Fibroblast of lung (primary cell): ENCODE measurements at regions not wholly inside any gene's neighbourhood (a gene's known extent, or its start where the extent isn't known, plus 50 kb on each side); places are given as distances from the start of the nearest gene placed in this dataset.

Source experiments
- DNase-seq, 2 donors: peaks; one replicate each; pipeline versions ENCODE4 v3.0.0 to v3.0.0-alpha.2; 2010; ENCODE audit warnings: low read depth in 2 of 2
- H2AFZ ChIP-seq: 2 replicates; pipeline ENCODE4 v1.5.1; 2012; ENCODE audit warnings: low read length, control low read depth, inconsistent platforms
- H3K27ac ChIP-seq: 2 replicates; pipeline ENCODE4 v1.5.1; 2011; ENCODE audit warnings: low read length, control low read depth; ENCODE audit not compliant: insufficient read depth
- H3K27me3 ChIP-seq: 2 replicates; pipeline ENCODE4 v1.5.1; 2011; ENCODE audit warnings: mild to moderate bottlenecking, low read length; ENCODE audit not compliant: control insufficient read depth, insufficient read depth
- H3K36me3 ChIP-seq: 2 replicates; pipeline ENCODE4 v1.5.1; 2011; ENCODE audit warnings: low read length; ENCODE audit not compliant: control insufficient read depth, insufficient read depth
- H3K4me1 ChIP-seq: 2 replicates; pipeline ENCODE4 v1.5.1; 2011; ENCODE audit warnings: low read length; ENCODE audit not compliant: control insufficient read depth, insufficient read depth; ENCODE audit errors: extremely low read depth
- H3K4me2 ChIP-seq: 2 replicates; pipeline ENCODE4 v1.5.1; 2011; ENCODE audit warnings: low read length, control low read depth; ENCODE audit not compliant: insufficient read depth; ENCODE audit errors: extremely low read depth
- H3K4me3 ChIP-seq, 4 experiments: fragments of 200-600 bp in 1 of 4; sonication (generic) in 1 of 4; replicated peaks in 1 of 4; 2 replicates each; pipeline ENCODE4 v1.5.1; 2011 to 2016; ENCODE audit warnings: low read length in 4 of 4, low read depth in 3 of 4, mild to moderate bottlenecking in 3 of 4, control low read depth in 2 of 4, inconsistent platforms in 1 of 4, mixed read lengths in 1 of 4; ENCODE audit not compliant: insufficient read depth in 1 of 4; ENCODE audit errors: control extremely low read depth in 1 of 4
- H3K79me2 ChIP-seq: 2 replicates; pipeline ENCODE4 v1.5.1; 2012; ENCODE audit warnings: mild to moderate bottlenecking, low read length, inconsistent platforms; ENCODE audit not compliant: control insufficient read depth, insufficient read depth
- H3K9ac ChIP-seq: 2 replicates; pipeline ENCODE4 v1.5.1; 2011; ENCODE audit warnings: mild to moderate bottlenecking, low read length, control low read depth; ENCODE audit not compliant: insufficient read depth
- H3K9me3 ChIP-seq: 2 replicates; pipeline ENCODE4 v1.5.1; 2012; ENCODE audit warnings: low read depth, low read length; ENCODE audit not compliant: control insufficient read depth, insufficient read depth
- H4K20me1 ChIP-seq: 2 replicates; pipeline ENCODE4 v1.5.1; 2011; ENCODE audit warnings: low read length; ENCODE audit not compliant: control insufficient read depth, insufficient read depth; ENCODE audit errors: extremely low read depth
- CTCF ChIP-seq, 2 donors: IDR thresholded peaks in 1 of 2; conservative IDR thresholded peaks in 1 of 2; 1 replicate in 1 of 2; 2 replicates in 1 of 2; pipeline ENCODE4 v1.5.1; 2011 to 2012; ENCODE audit warnings: low read length in 2 of 2, control low read depth in 1 of 2, inconsistent platforms in 1 of 2, low read depth in 1 of 2, mild to moderate bottlenecking in 1 of 2
- EZH2 ChIP-seq: IDR thresholded peaks from 2 replicates; pipeline ENCODE4 v1.5.1; 2012; ENCODE audit warnings: low read length, control low read depth, mild to moderate bottlenecking; ENCODE audit errors: missing control alignments

GRCh38 chr4:166377578-166377977, 504.5 kb downstream of the TLL1 start:
- Histone ChIP-seq H3K4me2 (no peak overlapping the region), H3K27ac (no peak overlapping the region), H3K4me1 (no peaks in the 10 kb centered on the region), H3K36me3 (no peaks in the 10 kb centered on the region), H2AFZ (no peak overlapping the region), H3K4me3 (no peak overlapping the region), H3K79me2 (no peaks in the 10 kb centered on the region), H3K9ac (no peak overlapping the region), H3K27me3 (no peaks in the 10 kb centered on the region), H3K9me3 (no peaks in the 10 kb centered on the region), H4K20me1 (no peaks in the 10 kb centered on the region)
- DNase-seq, result no peak
- TF ChIP-seq CTCF (conservative IDR thresholded peaks at IDR 0.05 in 1 of 2, IDR thresholded peaks at IDR 0.05 in 1 of 2; ENCODE audit: low read depth in 1 of 2, low read length in 2 of 2) (no peak), EZH2 (no peak)

GRCh38 chr4:166386491-166387360, 513.7 kb downstream of the TLL1 start:
- no peak overlapping the region for H3K27ac ChIP-seq
- no peaks in the 10 kb centered on the region for H3K79me2 ChIP-seq
- no peaks in the 10 kb centered on the region for H3K4me1 ChIP-seq
- no peak overlapping the region for H3K9ac ChIP-seq
- H3K27me3 ChIP-seq, result no peaks in the 10 kb centered on the region
- no peak overlapping the region for H3K4me2 ChIP-seq
- TF ChIP-seq EZH2 (no peak), CTCF (conservative IDR thresholded peaks at IDR 0.05 in 1 of 2, IDR thresholded peaks at IDR 0.05 in 1 of 2; ENCODE audit: low read depth in 1 of 2, low read length in 2 of 2) (no peak)
- H3K4me3 ChIP-seq, result no peak overlapping the region
- no peaks in the 10 kb centered on the region for H3K9me3 ChIP-seq
- H2AFZ ChIP-seq, result no peak overlapping the region
- H3K36me3 ChIP-seq, result no peaks in the 10 kb centered on the region
- H4K20me1 ChIP-seq, result no peaks in the 10 kb centered on the region
- peak in 1 of 2 donors; percentile 2 for DNase-seq

- Histone ChIP-seq H3K9ac (no peak overlapping the region), H4K20me1 (no peaks in the 10 kb centered on the region), H2AFZ (no peak overlapping the region), H3K4me3 (no peak overlapping the region), H3K4me1 (no peaks in the 10 kb centered on the region), H3K27me3 (no peaks in the 10 kb centered on the region), H3K27ac (no peak overlapping the region), H3K4me2 (no peak overlapping the region), H3K36me3 (no peaks in the 10 kb centered on the region), H3K9me3 (no peaks in the 10 kb centered on the region), H3K79me2 (no peaks in the 10 kb centered on the region)
- DNase-seq, result no peak
- TF ChIP-seq EZH2 (no peak), CTCF (conservative IDR thresholded peaks at IDR 0.05 in 1 of 2, IDR thresholded peaks at IDR 0.05 in 1 of 2; ENCODE audit: low read depth in 1 of 2, low read length in 2 of 2) (no peak)
Observed at GRCh38 chr4:166391501-166391900, 518.5 kb downstream of the TLL1 start.
